Kidney epithelial cell (primary cell): ENCODE measurements at regions not wholly inside any gene's neighbourhood (a gene's known extent, or its start where the extent isn't known, plus 50 kb on each side); places are given as distances from the start of the nearest gene placed in this dataset.
"Not testable (repeated sequence)": the region's sequence is repeated elsewhere in the genome, so short reads cannot be mapped to it uniquely, and the experiment has no call there.

Experiments
- DNase-seq: peaks from one replicate; pipeline ENCODE4 v3.0.0-alpha.2; 2010; ENCODE audit warnings: low read depth
- H3K27me3 ChIP-seq: 2 replicates; pipeline ENCODE4 v1.6.0; 2011; ENCODE audit warnings: low read length; ENCODE audit not compliant: control insufficient read depth, insufficient read depth
- H3K36me3 ChIP-seq: 2 replicates; pipeline ENCODE4 v1.5.1; 2011; ENCODE audit warnings: low read length; ENCODE audit not compliant: control insufficient read depth, insufficient read depth
- H3K4me3 ChIP-seq: 2 replicates; pipeline ENCODE4 v1.5.1; 2011; ENCODE audit warnings: low read depth, mild to moderate bottlenecking, control low read depth, low read length
- CTCF ChIP-seq: IDR thresholded peaks from 2 replicates; pipeline ENCODE4 v1.5.1; 2011; ENCODE audit warnings: mild to moderate bottlenecking, moderate library complexity, low read length, control low read depth, inconsistent platforms; ENCODE audit not compliant: insufficient read depth, poor library complexity, severe bottlenecking

- no peak for TF ChIP-seq CTCF
- Histone ChIP-seq H3K36me3 (no peaks in the 10 kb centered on the region), H3K4me3 (no peak overlapping the region), H3K27me3 (no peaks in the 10 kb centered on the region)
- no peak for DNase-seq
These were observed 311.0 kb upstream of the FAM98A start for GRCh38 chr2:33909945-33910695.

GRCh38 chr2:33907866-33908265 is 308.8 kb upstream of the FAM98A start:
- TF ChIP-seq CTCF: no peak

GRCh38 chr2:33906129-33906528 is 307.0 kb upstream of the FAM98A start:
- H3K27me3 ChIP-seq, DNase-seq, H3K4me3 ChIP-seq, H3K36me3 ChIP-seq: not testable (repeated sequence)

More at GRCh38 chr2:33907866-33908265, 308.8 kb upstream of the FAM98A start:
- H3K4me3 ChIP-seq: no peak overlapping the region
- no peaks in the 10 kb centered on the region for H3K27me3 ChIP-seq
- no peaks in the 10 kb centered on the region for H3K36me3 ChIP-seq
- no peak for DNase-seq

- H3K4me3 ChIP-seq: no peak overlapping the region
- no peaks in the 10 kb centered on the region for H3K36me3 ChIP-seq
- no peak for TF ChIP-seq CTCF
- no peak for DNase-seq
- H3K27me3 ChIP-seq: no peaks in the 10 kb centered on the region
These were observed 305.7 kb upstream of the FAM98A start for GRCh38 chr2:33904801-33905200.

- Histone ChIP-seq H3K36me3 (no peaks in the 10 kb centered on the region), H3K4me3 (no peak overlapping the region), H3K27me3 (no peaks in the 10 kb centered on the region)
- no peak for TF ChIP-seq CTCF
- DNase-seq: no peak
These were observed 304.6 kb upstream of the FAM98A start for GRCh38 chr2:33903701-33904100.

- TF ChIP-seq CTCF: no peak
- no peak for DNase-seq
- H3K36me3 ChIP-seq: no peaks in the 10 kb centered on the region
- H3K4me3 ChIP-seq: no peak overlapping the region
- no peaks in the 10 kb centered on the region for H3K27me3 ChIP-seq
These were observed 304.1 kb upstream of the FAM98A start for GRCh38 chr2:33903215-33903614.
